ENCODE measurements at regions not wholly inside any gene's neighbourhood (a gene's known extent, or its start where the extent isn't known, plus 50 kb on each side); places are given as distances from the start of the nearest gene placed in this dataset.

DNA sequence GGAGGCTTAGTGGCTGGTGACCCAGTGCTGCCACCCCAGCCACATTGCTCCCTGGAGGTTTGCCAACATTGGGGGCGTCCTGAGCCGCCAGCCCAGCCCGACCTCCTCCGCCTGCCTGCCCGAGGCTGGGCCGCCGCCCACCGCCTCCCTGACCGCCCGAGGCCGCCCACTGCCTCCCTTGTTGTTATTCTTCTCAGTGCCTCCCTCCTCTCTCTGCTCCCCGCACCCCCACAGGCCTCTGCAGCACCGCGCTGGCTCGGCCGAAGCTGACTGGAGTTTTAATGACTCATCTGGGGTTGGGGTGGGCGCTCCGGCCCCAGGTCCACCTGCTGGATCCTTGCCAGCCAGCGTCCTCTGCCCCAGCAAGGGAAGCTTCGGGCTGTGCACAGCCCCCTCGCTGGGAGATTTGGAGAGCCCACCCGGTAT is 102.5 kb downstream of the RBFOX3 start:
- TF ChIP-seq, protein P1, sequence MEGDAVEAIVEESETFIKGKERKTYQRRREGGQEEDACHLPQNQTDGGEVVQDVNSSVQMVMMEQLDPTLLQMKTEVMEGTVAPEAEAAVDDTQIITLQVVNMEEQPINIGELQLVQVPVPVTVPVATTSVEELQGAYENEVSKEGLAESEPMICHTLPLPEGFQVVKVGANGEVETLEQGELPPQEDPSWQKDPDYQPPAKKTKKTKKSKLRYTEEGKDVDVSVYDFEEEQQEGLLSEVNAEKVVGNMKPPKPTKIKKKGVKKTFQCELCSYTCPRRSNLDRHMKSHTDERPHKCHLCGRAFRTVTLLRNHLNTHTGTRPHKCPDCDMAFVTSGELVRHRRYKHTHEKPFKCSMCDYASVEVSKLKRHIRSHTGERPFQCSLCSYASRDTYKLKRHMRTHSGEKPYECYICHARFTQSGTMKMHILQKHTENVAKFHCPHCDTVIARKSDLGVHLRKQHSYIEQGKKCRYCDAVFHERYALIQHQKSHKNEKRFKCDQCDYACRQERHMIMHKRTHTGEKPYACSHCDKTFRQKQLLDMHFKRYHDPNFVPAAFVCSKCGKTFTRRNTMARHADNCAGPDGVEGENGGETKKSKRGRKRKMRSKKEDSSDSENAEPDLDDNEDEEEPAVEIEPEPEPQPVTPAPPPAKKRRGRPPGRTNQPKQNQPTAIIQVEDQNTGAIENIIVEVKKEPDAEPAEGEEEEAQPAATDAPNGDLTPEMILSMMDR (IDR thresholded peaks at IDR 0.05; ENCODE audit: control insufficient read depth, extremely low read depth, insufficient read depth): no peak
- H3K4me3 ChIP-seq (ENCODE audit: low read depth, low read length): no peak overlapping the region
- DNase-seq (ENCODE audit: low read depth): no peak

DNA sequence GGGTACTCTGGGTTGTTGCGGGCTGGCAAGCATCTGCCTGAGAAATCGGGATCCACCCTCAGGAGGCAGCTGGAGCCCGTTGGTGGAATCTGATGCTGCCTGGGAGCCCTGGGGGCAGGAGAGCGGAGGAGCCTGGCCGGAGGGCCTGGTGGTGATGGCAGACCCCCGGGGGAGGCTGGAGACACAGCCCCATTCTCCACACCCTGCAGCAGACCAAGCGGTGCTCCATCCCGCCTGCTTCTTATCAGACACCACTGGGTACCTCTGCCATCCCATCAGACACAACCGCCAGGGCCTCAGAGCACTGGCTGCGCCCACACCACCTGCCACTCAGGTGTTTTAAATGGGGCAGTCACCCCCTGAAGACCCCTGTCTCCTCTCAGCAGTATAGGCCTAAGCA is 103.9 kb downstream of the RBFOX3 start:
- no peak overlapping the region for H3K4me3 ChIP-seq (ENCODE audit: low read depth, low read length)
- TF ChIP-seq, protein P1 (IDR thresholded peaks at IDR 0.05; ENCODE audit: control insufficient read depth, extremely low read depth, insufficient read depth): no peak
- DNase-seq (ENCODE audit: low read depth): no peak

DNA sequence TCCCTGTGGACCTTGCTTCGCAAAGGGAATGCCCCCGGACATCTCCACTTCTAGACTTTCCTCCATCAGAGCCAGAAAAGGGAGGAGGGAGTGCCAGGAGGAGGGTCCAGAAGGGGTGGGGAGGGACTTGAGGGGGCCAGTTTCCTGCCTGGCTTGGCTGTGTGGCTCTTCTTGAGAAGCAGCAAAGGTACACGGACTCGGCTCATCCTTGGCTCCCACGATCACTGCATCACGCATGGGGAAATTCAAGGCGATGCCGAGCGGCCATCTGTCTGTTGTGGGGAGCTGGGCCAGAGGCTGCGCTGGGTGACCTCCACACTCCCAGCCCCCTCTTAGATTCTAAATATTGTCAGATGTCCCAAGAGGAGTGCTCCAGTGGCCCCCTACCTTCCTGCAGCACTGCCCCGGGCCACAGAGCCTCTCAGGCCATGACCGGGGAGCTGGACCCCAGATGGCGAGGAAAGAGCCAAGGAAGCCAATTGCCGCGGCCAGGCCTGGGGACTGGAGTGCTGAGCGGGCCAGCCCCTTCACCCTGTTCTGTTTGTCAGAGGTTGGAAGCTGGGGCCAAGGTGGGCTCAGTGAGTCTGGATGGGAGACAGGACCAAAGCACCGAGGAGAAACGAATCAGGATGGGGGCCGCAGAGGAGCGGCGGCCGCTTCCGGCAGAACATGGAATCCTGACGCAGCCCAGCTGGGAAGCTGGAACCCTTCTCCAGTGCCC is 104.5 kb downstream of the RBFOX3 start:
- H3K4me3 ChIP-seq (ENCODE audit: low read depth, low read length): no peak overlapping the region
- TF ChIP-seq, protein P1 (IDR thresholded peaks at IDR 0.05; ENCODE audit: control insufficient read depth, extremely low read depth, insufficient read depth): no peak

DNA sequence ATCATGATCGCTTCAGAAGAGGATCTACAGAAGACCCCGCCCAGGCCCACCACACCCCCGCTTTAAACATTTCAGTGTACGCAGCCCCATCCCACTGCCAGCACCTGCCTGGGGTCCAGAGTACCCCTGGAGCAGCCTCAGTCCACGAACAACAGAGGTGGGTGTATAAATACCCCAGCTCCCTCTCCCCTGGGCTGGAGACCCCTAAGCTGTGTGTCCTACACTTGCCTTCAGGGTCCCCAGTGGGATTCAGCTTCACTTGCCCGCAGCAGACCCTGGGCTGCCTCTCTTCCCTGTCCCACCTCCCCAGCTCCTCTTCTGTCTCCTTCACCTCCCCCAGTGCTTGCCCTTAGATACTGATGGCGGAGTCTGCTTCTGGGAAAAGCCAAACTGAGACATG is 105.7 kb downstream of the RBFOX3 start:
- TF ChIP-seq, protein P1 (IDR thresholded peaks at IDR 0.05; ENCODE audit: control insufficient read depth, extremely low read depth, insufficient read depth): no peak
- no peak for DNase-seq (ENCODE audit: low read depth)

More for the DNA sequence above, 104.5 kb downstream of the RBFOX3 start:
- DNase-seq (ENCODE audit: low read depth): no peak

DNA sequence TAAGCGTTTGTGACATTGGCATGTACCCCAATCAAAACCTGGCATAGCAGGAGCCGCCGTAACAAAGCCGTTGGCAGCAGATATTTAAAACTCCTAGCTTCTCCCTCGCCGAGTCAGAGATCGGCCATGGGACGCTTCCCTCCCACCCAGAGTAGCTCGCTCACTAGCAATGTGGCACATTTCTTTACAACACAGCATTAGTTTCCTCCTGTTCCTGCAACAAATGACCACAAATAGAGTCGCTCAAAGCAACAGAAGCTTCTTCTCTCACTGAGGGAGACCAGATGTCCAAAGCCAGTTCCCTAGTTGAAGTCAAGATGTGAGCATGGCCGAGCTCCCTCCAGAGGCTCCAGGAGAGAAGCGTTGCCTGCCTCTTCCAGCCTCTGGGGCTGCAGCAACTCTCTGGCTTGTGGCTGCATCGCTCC is 106.7 kb downstream of the RBFOX3 start:
- TF ChIP-seq, protein P1 (IDR thresholded peaks at IDR 0.05; ENCODE audit: control insufficient read depth, extremely low read depth, insufficient read depth): peak; percentile 18; the same call in 1 of the 2 replicates
- no peak for DNase-seq (ENCODE audit: low read depth)
- no peak overlapping the region for H3K4me3 ChIP-seq (ENCODE audit: low read depth, low read length)

More for the DNA sequence above, 105.7 kb downstream of the RBFOX3 start:
- no peak overlapping the region for H3K4me3 ChIP-seq (ENCODE audit: low read depth, low read length)

DNA sequence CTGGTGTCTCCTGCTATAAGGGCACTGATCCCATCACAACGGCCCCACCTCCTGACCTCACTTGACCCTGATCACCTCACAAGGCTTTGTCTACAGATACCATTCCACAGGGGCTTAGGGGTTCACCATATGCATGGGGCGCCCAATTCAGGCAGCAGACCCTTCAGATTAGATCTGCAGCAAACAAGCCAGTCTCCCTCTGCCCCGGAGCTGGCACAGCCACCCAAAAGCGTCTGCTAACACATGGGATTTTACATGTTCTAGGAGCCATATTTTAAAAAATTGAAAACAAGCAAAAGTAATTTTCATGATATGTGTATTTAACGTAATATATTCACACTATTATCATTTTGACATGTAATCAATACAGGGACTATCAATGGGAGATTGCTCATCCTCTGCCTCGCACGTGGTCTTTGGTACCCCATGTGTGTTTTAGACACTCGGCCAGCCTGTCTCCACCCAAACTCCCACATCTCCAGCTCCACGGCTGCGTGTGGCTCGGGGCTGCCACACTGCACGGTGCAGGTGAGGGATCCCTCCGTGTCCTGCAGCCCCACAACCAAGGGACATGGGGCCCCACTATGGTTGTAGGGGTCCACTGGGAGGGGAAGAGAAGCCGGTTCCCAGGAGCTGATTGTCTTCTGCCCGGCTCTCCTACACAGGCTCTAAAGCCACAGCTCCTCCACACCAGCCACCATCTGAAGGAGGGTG is 107.6 kb downstream of the RBFOX3 start:
- no peak for DNase-seq (ENCODE audit: low read depth)
- no peak overlapping the region for H3K4me3 ChIP-seq (ENCODE audit: low read depth, low read length)
- TF ChIP-seq, protein P1 (IDR thresholded peaks at IDR 0.05; ENCODE audit: control insufficient read depth, extremely low read depth, insufficient read depth): no peak

Data from LNCaP clone FGC (cell line).